ENCODE measurements at regions not wholly inside any gene's neighbourhood (a gene's known extent, or its start where the extent isn't known, plus 50 kb on each side); places are given as distances from the start of the nearest gene placed in this dataset.

DNA sequence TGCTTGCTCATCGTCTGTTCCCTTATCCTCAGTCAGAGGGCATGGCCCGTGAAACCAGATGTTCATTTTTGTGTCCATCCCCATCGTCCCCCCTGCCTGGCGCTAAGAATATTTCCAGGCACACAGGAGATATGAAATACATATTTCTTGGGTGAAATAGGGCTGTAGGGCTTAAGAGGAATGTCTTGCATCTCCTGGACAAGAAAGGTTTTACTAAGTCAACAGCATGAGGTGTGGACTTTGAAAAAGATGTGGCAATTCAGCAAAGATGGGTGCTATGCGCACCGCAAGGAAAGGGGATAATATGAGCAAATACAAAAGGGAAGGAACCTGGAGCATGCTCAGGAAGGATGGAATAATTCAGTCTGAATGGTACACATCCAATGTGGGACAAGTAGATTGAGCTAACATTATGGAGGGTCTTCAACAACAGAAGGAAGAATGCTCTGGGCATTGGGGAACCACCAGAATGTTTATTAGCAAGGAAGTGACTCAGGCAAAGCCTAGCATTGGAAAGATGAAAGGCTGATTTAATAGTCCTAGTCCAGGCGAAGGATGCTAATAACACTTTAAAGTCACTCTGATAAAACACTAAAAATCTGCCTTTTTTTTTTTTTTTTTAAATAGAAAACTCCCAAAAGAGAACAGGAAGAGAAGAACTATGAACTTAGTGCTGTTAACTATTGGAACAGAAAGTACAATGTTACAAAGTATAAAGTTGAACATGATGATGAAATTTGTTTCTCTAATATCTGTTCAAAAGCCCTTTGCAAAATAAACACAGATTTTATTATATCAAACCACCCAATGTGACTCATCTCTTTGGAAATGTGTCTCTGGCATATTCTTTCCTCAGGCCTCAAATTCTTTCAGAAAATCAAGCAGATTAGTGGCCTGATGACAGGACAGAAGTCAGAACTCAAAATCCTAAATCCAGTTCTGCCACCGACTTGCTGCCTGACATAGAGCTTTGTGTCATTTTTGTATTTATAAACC, 449.5 kb downstream of the BCAT1 start:
- TF ChIP-seq, protein P1, sequence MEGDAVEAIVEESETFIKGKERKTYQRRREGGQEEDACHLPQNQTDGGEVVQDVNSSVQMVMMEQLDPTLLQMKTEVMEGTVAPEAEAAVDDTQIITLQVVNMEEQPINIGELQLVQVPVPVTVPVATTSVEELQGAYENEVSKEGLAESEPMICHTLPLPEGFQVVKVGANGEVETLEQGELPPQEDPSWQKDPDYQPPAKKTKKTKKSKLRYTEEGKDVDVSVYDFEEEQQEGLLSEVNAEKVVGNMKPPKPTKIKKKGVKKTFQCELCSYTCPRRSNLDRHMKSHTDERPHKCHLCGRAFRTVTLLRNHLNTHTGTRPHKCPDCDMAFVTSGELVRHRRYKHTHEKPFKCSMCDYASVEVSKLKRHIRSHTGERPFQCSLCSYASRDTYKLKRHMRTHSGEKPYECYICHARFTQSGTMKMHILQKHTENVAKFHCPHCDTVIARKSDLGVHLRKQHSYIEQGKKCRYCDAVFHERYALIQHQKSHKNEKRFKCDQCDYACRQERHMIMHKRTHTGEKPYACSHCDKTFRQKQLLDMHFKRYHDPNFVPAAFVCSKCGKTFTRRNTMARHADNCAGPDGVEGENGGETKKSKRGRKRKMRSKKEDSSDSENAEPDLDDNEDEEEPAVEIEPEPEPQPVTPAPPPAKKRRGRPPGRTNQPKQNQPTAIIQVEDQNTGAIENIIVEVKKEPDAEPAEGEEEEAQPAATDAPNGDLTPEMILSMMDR (IDR thresholded peaks at IDR 0.05; ENCODE audit: low read depth, low read length) = no peak
- H3K4me3 ChIP-seq (ENCODE audit: low read depth, low read length) = peak overlapping the region; percentile 23; the same call in 1 of the 2 replicates

DNA sequence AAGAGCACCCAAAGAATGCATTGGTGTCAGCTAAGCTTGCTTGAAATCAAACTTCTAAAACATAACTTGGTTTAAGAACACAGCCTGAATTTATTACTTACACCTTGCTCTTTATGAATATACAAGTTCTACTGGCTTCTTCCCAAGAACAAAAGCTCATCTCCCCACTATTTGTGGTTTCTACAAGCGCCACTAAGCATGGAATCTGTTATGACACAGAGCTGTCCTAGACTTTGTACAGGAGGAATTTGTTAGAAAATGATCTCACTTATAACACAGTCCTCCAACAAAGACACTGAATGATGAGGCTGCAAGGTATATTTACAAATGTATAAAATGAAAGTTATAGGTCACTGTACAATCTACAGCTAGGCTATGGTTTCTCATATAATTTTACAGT, 452.1 kb downstream of the BCAT1 start:
- TF ChIP-seq, protein P1 (IDR thresholded peaks at IDR 0.05; ENCODE audit: low read depth, low read length) = no peak
- no peak overlapping the region for H3K4me3 ChIP-seq (ENCODE audit: low read depth, low read length)

DNA sequence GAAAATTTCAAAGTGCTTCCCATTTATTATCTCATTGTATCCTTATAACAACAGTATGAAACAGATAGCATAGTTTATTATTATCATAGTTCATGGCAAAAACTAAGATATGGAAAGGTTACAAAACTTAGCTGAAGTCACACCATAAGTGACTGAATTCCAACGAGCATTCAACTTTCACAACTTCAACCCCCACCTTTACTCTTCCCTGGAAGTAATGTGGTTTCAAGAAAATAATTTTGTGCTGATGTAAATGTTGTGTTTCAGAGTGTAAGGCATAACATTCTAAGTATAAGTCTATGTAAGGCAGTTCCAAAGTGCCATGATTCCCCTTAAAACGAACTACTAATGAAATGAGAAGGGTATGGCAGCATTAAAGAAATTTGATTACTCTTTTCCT, 454.5 kb downstream of the BCAT1 start:
- H3K4me3 ChIP-seq (ENCODE audit: low read depth, low read length) = no peak overlapping the region
- TF ChIP-seq, protein P1 (IDR thresholded peaks at IDR 0.05; ENCODE audit: low read depth, low read length) = no peak

DNA sequence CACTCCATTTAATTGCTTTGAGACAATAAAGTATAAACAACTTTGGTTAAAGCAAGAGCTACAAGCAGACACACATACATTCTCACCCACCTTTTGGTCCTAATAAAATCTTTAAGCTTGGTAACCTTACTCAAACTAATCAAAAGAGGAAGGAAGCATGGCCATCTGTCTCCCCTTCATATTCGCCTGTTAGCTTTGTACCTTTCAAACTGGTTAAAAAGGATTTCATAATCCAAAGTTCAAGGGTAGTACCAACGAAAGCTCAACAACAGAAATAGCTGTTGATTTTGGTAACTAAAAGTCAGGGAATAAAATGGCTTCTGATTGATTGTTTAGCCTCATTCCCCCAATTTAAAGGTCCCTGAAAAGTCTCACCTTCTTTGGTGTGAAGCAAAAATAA, 456.9 kb downstream of the BCAT1 start:
- TF ChIP-seq, protein P1 (IDR thresholded peaks at IDR 0.05; ENCODE audit: low read depth, low read length) = no peak
- no peak overlapping the region for H3K4me3 ChIP-seq (ENCODE audit: low read depth, low read length)

DNA sequence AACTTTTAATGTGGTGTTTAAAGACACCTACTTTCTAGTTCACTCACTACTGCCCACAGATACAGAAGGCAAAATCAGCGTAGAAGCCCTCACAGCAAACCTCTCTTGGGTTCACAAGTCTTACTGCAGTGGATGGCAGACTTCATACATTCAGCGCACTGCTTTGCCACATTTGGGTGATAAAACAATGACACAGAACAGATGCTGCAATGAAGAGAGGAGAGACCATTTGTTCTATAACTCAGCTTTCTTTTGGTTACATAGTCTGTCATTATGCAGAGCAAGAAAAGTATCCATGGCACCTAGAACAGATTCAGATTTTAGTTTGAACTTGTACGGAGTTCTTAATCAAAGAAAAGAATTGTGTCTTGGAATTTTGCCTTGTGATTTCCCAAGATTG, 459.0 kb downstream of the BCAT1 start:
- TF ChIP-seq, protein P1 (IDR thresholded peaks at IDR 0.05; ENCODE audit: low read depth, low read length) = no peak
- no peak overlapping the region for H3K4me3 ChIP-seq (ENCODE audit: low read depth, low read length)

DNA sequence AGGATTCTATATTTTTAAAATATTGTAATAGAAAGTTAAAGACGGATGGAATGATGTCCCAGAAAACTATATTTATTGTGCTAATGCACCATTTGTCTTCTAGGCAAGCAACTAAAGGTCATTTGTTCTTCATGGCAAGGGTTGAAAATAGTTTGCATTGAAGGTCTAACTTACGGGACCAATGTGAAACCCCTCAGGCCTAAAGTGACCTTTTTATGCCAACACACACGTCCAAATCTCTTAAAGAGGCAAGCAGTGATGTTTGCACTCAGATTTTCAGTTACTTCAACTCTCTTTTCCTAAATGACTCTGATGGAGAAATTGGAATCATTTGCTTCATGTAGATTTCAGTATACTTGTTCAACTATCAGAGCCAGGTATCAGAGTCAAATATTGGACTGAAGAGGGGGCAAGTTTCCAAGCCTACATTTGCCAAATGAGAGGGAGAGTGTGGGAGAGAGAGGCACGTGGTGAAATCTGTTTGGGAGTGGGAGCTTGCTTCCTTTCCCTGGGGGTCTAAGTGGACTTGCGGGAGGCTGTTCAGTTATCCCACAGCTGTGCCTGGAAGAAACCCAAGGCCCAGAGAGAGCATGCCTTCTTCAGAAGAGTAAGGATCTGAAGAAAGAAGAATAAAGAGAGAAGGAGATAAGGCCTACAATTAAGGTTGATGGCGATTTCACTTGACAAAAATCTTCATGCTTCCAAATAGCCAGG, 459.8 kb downstream of the BCAT1 start:
- TF ChIP-seq, protein P1 (IDR thresholded peaks at IDR 0.05; ENCODE audit: low read depth, low read length) = no peak
- no peak overlapping the region for H3K4me3 ChIP-seq (ENCODE audit: low read depth, low read length)
